ENCODE measurements at regions not wholly inside any gene's neighbourhood (a gene's known extent, or its start where the extent isn't known, plus 50 kb on each side); places are given as distances from the start of the nearest gene placed in this dataset.

- Histone ChIP-seq H3K4me2 (no peak overlapping the region), H3K4me1 (peaks cover 17% of the 10 kb centered on the region; the same call in 2 of the 3 replicates), H3K4me3 (no peak overlapping the region), H3K27ac (no peak overlapping the region; a peak in 1 of 6 replicates), H3K9me3 (no peaks in the 10 kb centered on the region)
- DNase-seq (ENCODE audit: low read depth in 1 of 2, low spot score in 1 of 2) (no peak), FAIRE-seq (no peak), ATAC-seq (no peak)
- 79% methylated on average over 3 of the region's 3 CpGs for WGBS (ENCODE audit: missing lambda C conversion rate)
- ChIA-PET POLR2A (no interaction called here), CTCF (no interaction called here)
- no peak for TF ChIP-seq NR3C1 (IDR thresholded peaks at IDR 0.05)
- no peak for TF ChIP-seq FOXS1 (CRISPR knock-in tag; IDR thresholded peaks at IDR 0.05)
- no peak for TF ChIP-seq HMGXB4 (CRISPR knock-in tag; IDR thresholded peaks at IDR 0.05; ENCODE audit: borderline replicate concordance)
- no peak for TF ChIP-seq PBX3 (IDR thresholded peaks at IDR 0.05)
- TF ChIP-seq HOXB5 (CRISPR knock-in tag; IDR thresholded peaks at IDR 0.05): no peak
- TF ChIP-seq JUN (IDR thresholded peaks at IDR 0.05): no peak
- TF ChIP-seq E2F6 (IDR thresholded peaks at IDR 0.05; ENCODE audit: borderline replicate concordance, low read depth): no peak
- no peak for TF ChIP-seq PHF8 (IDR thresholded peaks at IDR 0.05; ENCODE audit: borderline replicate concordance, low read depth)
- TF ChIP-seq ZNF302 (CRISPR knock-in tag; IDR thresholded peaks at IDR 0.05): no peak
- TF ChIP-seq CEBPB (IDR thresholded peaks at IDR 0.05): no peak
- no peak for TF ChIP-seq ZC3H11A (IDR thresholded peaks at IDR 0.05)
- TF ChIP-seq REST (IDR thresholded peaks at IDR 0.05): no peak
- TF ChIP-seq KDM5A (IDR thresholded peaks at IDR 0.05): no peak
- TF ChIP-seq FOSB (CRISPR knock-in tag; IDR thresholded peaks at IDR 0.05): no peak
- no peak for TF ChIP-seq GATA3 (IDR thresholded peaks at IDR 0.05; ENCODE audit: borderline replicate concordance)
- TF ChIP-seq TFCP2L1 (CRISPR knock-in tag; IDR thresholded peaks at IDR 0.05): no peak
- TF ChIP-seq CTCF (IDR thresholded peaks at IDR 0.05): no peak
- no peak for TF ChIP-seq RNF2 (IDR thresholded peaks at IDR 0.05; ENCODE audit: borderline replicate concordance, low read depth)
- TF ChIP-seq CHD2 (IDR thresholded peaks at IDR 0.05; ENCODE audit: low read length, partially characterized antibody): no peak
Observed at GRCh38 chr4:11604821-11605220, 176.1 kb upstream of the HS3ST1 start.
